WTC11 (cell line): ENCODE measurements at regions not wholly inside any gene's neighbourhood (a gene's known extent, or its start where the extent isn't known, plus 50 kb on each side); places are given as distances from the start of the nearest gene placed in this dataset.

Source experiments
- CREB1 ChIP-seq: sonication (generic); formaldehyde crosslinking; IDR thresholded peaks from 2 replicates; pipeline ENCODE4 v1.8.0; 2023; ENCODE audit warnings: mild to moderate bottlenecking, missing genetic modification reagents
- CREM ChIP-seq: sonication (generic); formaldehyde crosslinking; IDR thresholded peaks from 2 replicates; pipeline ENCODE4 v1.8.1; 2022; ENCODE audit warnings: mild to moderate bottlenecking, missing genetic modification reagents, moderate library complexity
- FOXJ3 ChIP-seq: sonication (generic); formaldehyde crosslinking; IDR thresholded peaks from 2 replicates; pipeline ENCODE4 v1.9.0; 2021; ENCODE audit warnings: missing genetic modification reagents, mild to moderate bottlenecking, borderline replicate concordance
- NFYB ChIP-seq: sonication (generic); formaldehyde crosslinking; conservative IDR thresholded peaks from 2 replicates; pipeline ENCODE4 v1.8.0; 2022; ENCODE audit warnings: low read depth, missing genetic modification reagents
- SMAD3 ChIP-seq: sonication (generic); formaldehyde crosslinking; IDR thresholded peaks from 2 replicates; pipeline ENCODE4 v1.8.0; 2022; ENCODE audit warnings: missing genetic modification reagents, mild to moderate bottlenecking, borderline replicate concordance
- SP1 ChIP-seq: sonication (generic); formaldehyde crosslinking; conservative IDR thresholded peaks from 2 replicates; pipeline ENCODE4 v1.8.1; 2022; ENCODE audit warnings: missing genetic modification reagents
- TCF7 ChIP-seq: sonication (generic); formaldehyde crosslinking; IDR thresholded peaks from 2 replicates; pipeline ENCODE4 v1.8.0; 2022; ENCODE audit warnings: mild to moderate bottlenecking, low read depth, missing genetic modification reagents, moderate library complexity
- TP53 ChIP-seq: sonication (generic); formaldehyde crosslinking; IDR thresholded peaks from 2 replicates; pipeline ENCODE4 v1.8.1; 2023; ENCODE audit warnings: mild to moderate bottlenecking, missing genetic modification reagents
- ZNF416 ChIP-seq: fragments of 250-450 bp; sonication (Bioruptor Pico); IDR thresholded peaks from 2 replicates; pipeline ENCODE4 v1.9.0; 2021; ENCODE audit warnings: mild to moderate bottlenecking, inconsistent platforms
- ZNF423 ChIP-seq: fragments of 250-450 bp; sonication (Bioruptor Pico); IDR thresholded peaks from 2 replicates; pipeline ENCODE4 v2.1.2; 2022; ENCODE audit warnings: mild to moderate bottlenecking, moderate library complexity
- TF ChIP-seq, protein P1 (sequence below): fragments of 200-600 bp; IDR thresholded peaks from 2 replicates; pipeline ENCODE4 v1.8.0; 2022; ENCODE audit warnings: antibody characterized with exemption
- TF ChIP-seq, protein P2 (sequence below): sonication (generic); formaldehyde crosslinking; conservative IDR thresholded peaks from 2 replicates; pipeline ENCODE4 v1.8.1; 2022; ENCODE audit warnings: mild to moderate bottlenecking, missing genetic modification reagents
- TF ChIP-seq, protein P3 (sequence below): fragments of 250-450 bp; sonication (Bioruptor Pico); IDR thresholded peaks from 2 replicates; pipeline ENCODE4 v1.9.0; 2021; ENCODE audit warnings: mild to moderate bottlenecking, borderline replicate concordance

DNA sequence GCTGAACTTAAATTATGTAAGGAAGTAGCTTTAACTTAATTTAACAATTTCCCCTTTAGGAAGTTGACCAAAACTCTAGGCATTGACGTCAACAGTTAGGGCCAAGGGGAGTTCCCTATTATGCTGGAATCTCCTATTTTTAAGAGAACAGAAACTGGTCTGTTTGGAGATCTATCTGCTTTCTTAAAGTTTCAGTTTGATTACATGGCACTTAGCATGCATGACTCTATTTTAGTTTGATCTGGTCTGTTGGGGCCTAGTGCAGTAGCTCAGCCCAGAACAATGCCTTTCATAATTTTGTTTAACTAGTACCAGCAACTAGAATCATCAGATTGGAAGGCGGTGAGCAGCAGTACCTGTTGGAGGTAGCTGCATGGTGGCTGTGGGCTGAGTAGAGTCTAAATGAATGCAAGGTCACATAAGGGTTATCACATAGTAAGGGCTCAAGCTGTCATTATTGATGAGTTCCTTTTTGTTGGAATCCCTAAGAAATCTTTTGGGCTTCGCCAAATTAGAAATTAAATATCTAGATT, 60.5 kb upstream of the ZNG1B start:
- TF ChIP-seq, protein P1, sequence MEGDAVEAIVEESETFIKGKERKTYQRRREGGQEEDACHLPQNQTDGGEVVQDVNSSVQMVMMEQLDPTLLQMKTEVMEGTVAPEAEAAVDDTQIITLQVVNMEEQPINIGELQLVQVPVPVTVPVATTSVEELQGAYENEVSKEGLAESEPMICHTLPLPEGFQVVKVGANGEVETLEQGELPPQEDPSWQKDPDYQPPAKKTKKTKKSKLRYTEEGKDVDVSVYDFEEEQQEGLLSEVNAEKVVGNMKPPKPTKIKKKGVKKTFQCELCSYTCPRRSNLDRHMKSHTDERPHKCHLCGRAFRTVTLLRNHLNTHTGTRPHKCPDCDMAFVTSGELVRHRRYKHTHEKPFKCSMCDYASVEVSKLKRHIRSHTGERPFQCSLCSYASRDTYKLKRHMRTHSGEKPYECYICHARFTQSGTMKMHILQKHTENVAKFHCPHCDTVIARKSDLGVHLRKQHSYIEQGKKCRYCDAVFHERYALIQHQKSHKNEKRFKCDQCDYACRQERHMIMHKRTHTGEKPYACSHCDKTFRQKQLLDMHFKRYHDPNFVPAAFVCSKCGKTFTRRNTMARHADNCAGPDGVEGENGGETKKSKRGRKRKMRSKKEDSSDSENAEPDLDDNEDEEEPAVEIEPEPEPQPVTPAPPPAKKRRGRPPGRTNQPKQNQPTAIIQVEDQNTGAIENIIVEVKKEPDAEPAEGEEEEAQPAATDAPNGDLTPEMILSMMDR, result no peak
- no peak for TF ChIP-seq TP53
- TF ChIP-seq CREM (CRISPR knock-in tag), result no peak
- no peak for TF ChIP-seq CREB1 (CRISPR knock-in tag)
- TF ChIP-seq SMAD3 (CRISPR knock-in tag), result no peak
- no peak for TF ChIP-seq SP1 (CRISPR knock-in tag)
- no peak for TF ChIP-seq TCF7 (CRISPR knock-in tag)
- TF ChIP-seq, protein P2, sequence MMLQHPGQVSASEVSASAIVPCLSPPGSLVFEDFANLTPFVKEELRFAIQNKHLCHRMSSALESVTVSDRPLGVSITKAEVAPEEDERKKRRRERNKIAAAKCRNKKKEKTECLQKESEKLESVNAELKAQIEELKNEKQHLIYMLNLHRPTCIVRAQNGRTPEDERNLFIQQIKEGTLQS (CRISPR knock-in tag), result no peak
- TF ChIP-seq, protein P3, sequence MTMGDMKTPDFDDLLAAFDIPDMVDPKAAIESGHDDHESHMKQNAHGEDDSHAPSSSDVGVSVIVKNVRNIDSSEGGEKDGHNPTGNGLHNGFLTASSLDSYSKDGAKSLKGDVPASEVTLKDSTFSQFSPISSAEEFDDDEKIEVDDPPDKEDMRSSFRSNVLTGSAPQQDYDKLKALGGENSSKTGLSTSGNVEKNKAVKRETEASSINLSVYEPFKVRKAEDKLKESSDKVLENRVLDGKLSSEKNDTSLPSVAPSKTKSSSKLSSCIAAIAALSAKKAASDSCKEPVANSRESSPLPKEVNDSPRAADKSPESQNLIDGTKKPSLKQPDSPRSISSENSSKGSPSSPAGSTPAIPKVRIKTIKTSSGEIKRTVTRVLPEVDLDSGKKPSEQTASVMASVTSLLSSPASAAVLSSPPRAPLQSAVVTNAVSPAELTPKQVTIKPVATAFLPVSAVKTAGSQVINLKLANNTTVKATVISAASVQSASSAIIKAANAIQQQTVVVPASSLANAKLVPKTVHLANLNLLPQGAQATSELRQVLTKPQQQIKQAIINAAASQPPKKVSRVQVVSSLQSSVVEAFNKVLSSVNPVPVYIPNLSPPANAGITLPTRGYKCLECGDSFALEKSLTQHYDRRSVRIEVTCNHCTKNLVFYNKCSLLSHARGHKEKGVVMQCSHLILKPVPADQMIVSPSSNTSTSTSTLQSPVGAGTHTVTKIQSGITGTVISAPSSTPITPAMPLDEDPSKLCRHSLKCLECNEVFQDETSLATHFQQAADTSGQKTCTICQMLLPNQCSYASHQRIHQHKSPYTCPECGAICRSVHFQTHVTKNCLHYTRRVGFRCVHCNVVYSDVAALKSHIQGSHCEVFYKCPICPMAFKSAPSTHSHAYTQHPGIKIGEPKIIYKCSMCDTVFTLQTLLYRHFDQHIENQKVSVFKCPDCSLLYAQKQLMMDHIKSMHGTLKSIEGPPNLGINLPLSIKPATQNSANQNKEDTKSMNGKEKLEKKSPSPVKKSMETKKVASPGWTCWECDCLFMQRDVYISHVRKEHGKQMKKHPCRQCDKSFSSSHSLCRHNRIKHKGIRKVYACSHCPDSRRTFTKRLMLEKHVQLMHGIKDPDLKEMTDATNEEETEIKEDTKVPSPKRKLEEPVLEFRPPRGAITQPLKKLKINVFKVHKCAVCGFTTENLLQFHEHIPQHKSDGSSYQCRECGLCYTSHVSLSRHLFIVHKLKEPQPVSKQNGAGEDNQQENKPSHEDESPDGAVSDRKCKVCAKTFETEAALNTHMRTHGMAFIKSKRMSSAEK, result no peak
- no peak for TF ChIP-seq ZNF423 (CRISPR knock-in tag)
- TF ChIP-seq ZNF416 (CRISPR knock-in tag), result no peak
- no peak for TF ChIP-seq FOXJ3 (CRISPR knock-in tag)
- no peak for TF ChIP-seq NFYB (CRISPR knock-in tag)
